HepG2 (cell line): ENCODE measurements at regions not wholly inside any gene's neighbourhood (a gene's known extent, or its start where the extent isn't known, plus 50 kb on each side); places are given as distances from the start of the nearest gene placed in this dataset.

ENCODE experiments used
- ATAC-seq: fragments of 200-7000 bp; cut with Tn5 transposase; 3 replicates; pipeline ENCODE4 v1.9.1; 2020; ENCODE audit warnings: mild to moderate bottlenecking, moderate library complexity
- BruUV-seq: library from RNA; stranded (reverse); fragments of 400-500 nt; replicated peaks from 2 replicates; lab custom pipeline; 2021; lab: Mats Ljungman, UMichigan
- CTCF ChIA-PET: fragments of 300-600 bp; formaldehyde crosslinking; extraction: SDS; loops from one replicate; lab custom pipeline; 2021; ENCODE audit warnings: low total read pairs, inconsistent platforms, low intra/inter-chr PET ratio; lab: Yijun Ruan, JAX
- POLR2A ChIA-PET: fragments of 350-600 bp; sonication (Branson Sonifier 250); formaldehyde crosslinking; loops from one replicate; lab custom pipeline; 2020; ENCODE audit warnings: antibody characterized with exemption, inconsistent platforms; lab: Yijun Ruan, JAX
- DNase-seq: peaks from one replicate; pipeline ENCODE4 v3.0.0-alpha.2; 2015; ENCODE audit warnings: low spot score
- FAIRE-seq: peaks from 3 replicates; lab custom pipeline; 2011; peaks lifted over from hg19 to GRCh38; lab: Jason Lieb, UNC
- H2AFZ ChIP-seq: one replicate; pipeline ENCODE4 v1.6.1; 2011; ENCODE audit warnings: low read length, inconsistent platforms
- H3K27ac ChIP-seq: fragments of 300-600 bp; 3 replicates; pipeline ENCODE4 v1.8.0; 2011; ENCODE audit warnings: mixed run types, mild to moderate bottlenecking, mixed read lengths, low read length, inconsistent platforms; ENCODE audit not compliant: insufficient read depth; ENCODE audit errors: extremely low read length
- H3K27me3 ChIP-seq, 2 experiments: fragments of 200-600 bp in 1 of 2; 2 replicates in 1 of 2; 3 replicates in 1 of 2; pipeline versions ENCODE4 v1.6.0 to v1.8.0; 2011; ENCODE audit warnings: low read length in 2 of 2, mild to moderate bottlenecking in 2 of 2, moderate library complexity in 2 of 2, inconsistent platforms in 1 of 2; ENCODE audit not compliant: insufficient read depth in 2 of 2, control insufficient read depth in 1 of 2
- H3K36me3 ChIP-seq, 2 experiments: fragments of 200-600 bp in 1 of 2; replicated peaks in 1 of 2; 2 replicates in 1 of 2; 3 replicates in 1 of 2; pipeline versions ENCODE4 v1.5.1 to v1.8.0; 2011; ENCODE audit warnings: low read length in 2 of 2, inconsistent platforms in 1 of 2; ENCODE audit not compliant: insufficient read depth in 2 of 2, control insufficient read depth in 1 of 2
- H3K4me1 ChIP-seq: 2 replicates; pipeline ENCODE4 v1.5.1; 2012; ENCODE audit warnings: low read length, inconsistent platforms; ENCODE audit not compliant: insufficient read depth
- H3K4me2 ChIP-seq: 2 replicates; pipeline ENCODE4 v1.6.0; 2011; ENCODE audit warnings: low read depth, low read length, inconsistent platforms
- H3K4me3 ChIP-seq, 3 experiments: fragments of 200-600 bp in 1 of 3; sonication (generic), shearing (Covaris generic) in 1 of 3; replicated peaks in 1 of 3; 2 replicates each; pipeline ENCODE4 v1.5.1; 2011 to 2016; ENCODE audit warnings: low read length in 3 of 3, inconsistent platforms in 2 of 3, low read depth in 2 of 3, mild to moderate bottlenecking in 2 of 3, control low read depth in 1 of 3, mixed read lengths in 1 of 3; ENCODE audit not compliant: insufficient read depth in 1 of 3
- H3K79me2 ChIP-seq: one replicate; pipeline ENCODE4 v1.6.1; 2011; ENCODE audit warnings: low read length, inconsistent platforms; ENCODE audit not compliant: insufficient read depth
- H3K9ac ChIP-seq: 2 replicates; pipeline ENCODE4 v1.6.0; 2011; ENCODE audit warnings: mild to moderate bottlenecking, low read depth, low read length, inconsistent platforms; ENCODE audit not compliant: insufficient read depth
- H3K9me3 ChIP-seq: 2 replicates; pipeline ENCODE4 v1.5.1; 2012; ENCODE audit warnings: mild to moderate bottlenecking, low read length
- H4K20me1 ChIP-seq: 2 replicates; pipeline ENCODE4 v1.6.0; 2011; ENCODE audit warnings: inconsistent platforms, mild to moderate bottlenecking, low read length, moderate library complexity; ENCODE audit not compliant: insufficient read depth
- AKAP8 ChIP-seq: sonication (generic); formaldehyde crosslinking; IDR thresholded peaks from 2 replicates; pipeline ENCODE4 v1.5.1; 2020; ENCODE audit warnings: mild to moderate bottlenecking, missing genetic modification reagents
- ARNT2 ChIP-seq: sonication (generic); formaldehyde crosslinking; IDR thresholded peaks from 2 replicates; pipeline ENCODE4 v1.8.0; 2022; ENCODE audit warnings: mild to moderate bottlenecking, low read depth, missing genetic modification reagents, moderate library complexity
- CEBPB ChIP-seq: IDR thresholded peaks from 2 replicates; pipeline ENCODE4 v1.6.1; 2011; ENCODE audit warnings: low read depth, low read length, improper control_type of control experiment, borderline replicate concordance
- DNMT3B ChIP-seq: conservative IDR thresholded peaks from 2 replicates; pipeline ENCODE4 v1.6.1; 2016; ENCODE audit warnings: missing biosample characterization, control low read depth
- HNRNPLL ChIP-seq: fragments of 200-400 bp; formaldehyde crosslinking; IDR thresholded peaks from 2 replicates; pipeline ENCODE4 v1.6.1; 2017; ENCODE audit warnings: mild to moderate bottlenecking, low read depth, low read length; ENCODE audit not compliant: poor library complexity, severe bottlenecking
- IRF2 ChIP-seq: IDR thresholded peaks from 2 replicates; pipeline ENCODE4 v1.6.1; 2018; ENCODE audit warnings: missing genetic modification reagents, missing compliant biosample characterization
- RXRB ChIP-seq: IDR thresholded peaks from 2 replicates; pipeline ENCODE4 v1.6.1; 2016; ENCODE audit warnings: borderline replicate concordance, missing genetic modification reagents, missing compliant biosample characterization
- WIZ ChIP-seq: sonication (generic); formaldehyde crosslinking; IDR thresholded peaks from 2 replicates; pipeline ENCODE4 v1.5.1; 2020; ENCODE audit warnings: mild to moderate bottlenecking, missing genetic modification reagents
- ZKSCAN5 ChIP-seq: sonication (generic); formaldehyde crosslinking; IDR thresholded peaks from 2 replicates; pipeline ENCODE4 v1.5.1; 2020; ENCODE audit warnings: mild to moderate bottlenecking, missing genetic modification reagents
- ZNF550 ChIP-seq: sonication (generic); formaldehyde crosslinking; IDR thresholded peaks from 2 replicates; pipeline ENCODE4 v1.4.0; 2020; ENCODE audit warnings: mild to moderate bottlenecking, missing genetic modification reagents, borderline replicate concordance
- ZNF841 ChIP-seq: sonication (generic); formaldehyde crosslinking; IDR thresholded peaks from 2 replicates; pipeline ENCODE4 v1.8.1; 2023; ENCODE audit warnings: missing genetic modification reagents, borderline replicate concordance
- WGBS: methylation state at CpG from one replicate; pipeline ENCODE4 v1.1.6; 2017; ENCODE audit warnings: low lambda C conversion rate; 5-methylcytosine and 5-hydroxymethylcytosine counted together
- in situ Hi-C: cut with HindIII; loops from 2 replicates; pipeline ENCODE4 v1.10.0; 2017; ENCODE audit warnings: low pct_unique_long_range_greater_than_20kb; ENCODE audit not compliant: extremely low pct_ligation_motif_present
- intact Hi-C: fragments of 100-400 bp; cut with micrococcal nuclease; formaldehyde crosslinking; loops from one replicate; pipeline ENCODE4 v1.10.0; 2022; ENCODE audit not compliant: unreplicated experiment

- TF ChIP-seq ARNT2 (CRISPR knock-in tag): no peak
- TF ChIP-seq IRF2: no peak
- no peak for TF ChIP-seq CEBPB
- TF ChIP-seq DNMT3B (CRISPR knock-in tag): no peak
- no peak for TF ChIP-seq WIZ
- no peak for TF ChIP-seq HNRNPLL
- no peak for TF ChIP-seq ZNF550 (CRISPR knock-in tag)
- TF ChIP-seq ZNF841 (CRISPR knock-in tag): no peak
- no peak for TF ChIP-seq RXRB (CRISPR knock-in tag)
- FAIRE-seq (no peak), ATAC-seq (no peak), DNase-seq (no peak)
- no peaks in the 10 kb centered on the region for H3K9me3 ChIP-seq
- H3K4me3 ChIP-seq: no peak overlapping the region
- H3K4me2 ChIP-seq: no peak overlapping the region
- intact Hi-C loops (no loop called here), in situ Hi-C loops (no loop called here)
- H3K4me1 ChIP-seq: no peaks in the 10 kb centered on the region
- CTCF ChIA-PET: no interaction called here
- H3K79me2 ChIP-seq: no peaks in the 10 kb centered on the region
- 3% methylated on average over 2 of the region's 2 CpGs for WGBS
- no peak overlapping the region for H3K9ac ChIP-seq
- H2AFZ ChIP-seq: no peak overlapping the region
- no peaks in the 10 kb centered on the region for H4K20me1 ChIP-seq
- POLR2A ChIA-PET: no interaction called here
- no TSS peak for BruUV-seq
- no peak overlapping the region for H3K27ac ChIP-seq
- no peaks in the 10 kb centered on the region for H3K27me3 ChIP-seq
- no peaks in the 10 kb centered on the region for H3K36me3 ChIP-seq
Observed at GRCh38 chr5:111946556-111946955, 189.6 kb upstream of the NREP start.

GRCh38 chr5:111945535-111945934 is 188.5 kb upstream of the NREP start:
- 0% methylated on average over 1 of the region's 1 CpG for WGBS
- TF ChIP-seq AKAP8 (CRISPR knock-in tag): no peak
- no peak for TF ChIP-seq ZKSCAN5 (CRISPR knock-in tag)
- H4K20me1 ChIP-seq: no peaks in the 10 kb centered on the region
- H2AFZ ChIP-seq: no peak overlapping the region
- H3K4me3 ChIP-seq: no peak overlapping the region
- FAIRE-seq: no peak
- H3K9ac ChIP-seq: no peak overlapping the region
- H3K27ac ChIP-seq: no peak overlapping the region
- no TSS peak for BruUV-seq
- in situ Hi-C loops: no loop called here
- no peak for DNase-seq
- CTCF ChIA-PET: no interaction called here
- no peaks in the 10 kb centered on the region for H3K79me2 ChIP-seq
- ATAC-seq: no peak
- H3K36me3 ChIP-seq: no peaks in the 10 kb centered on the region
- intact Hi-C loops: no loop called here
- H3K4me2 ChIP-seq: no peak overlapping the region
- H3K27me3 ChIP-seq: no peaks in the 10 kb centered on the region
- H3K9me3 ChIP-seq: no peaks in the 10 kb centered on the region
- H3K4me1 ChIP-seq: no peaks in the 10 kb centered on the region
- POLR2A ChIA-PET: no interaction called here
